Astrocyte of the spinal cord (primary cell): ENCODE measurements at regions not wholly inside any gene's neighbourhood (a gene's known extent, or its start where the extent isn't known, plus 50 kb on each side); places are given as distances from the start of the nearest gene placed in this dataset.

Experiments
- DNase-seq: peaks from one replicate; pipeline ENCODE4 v3.0.0; 2011; ENCODE audit warnings: low read depth, low spot score
- H3K4me3 ChIP-seq: 2 replicates; pipeline ENCODE4 v1.5.1; 2011; ENCODE audit warnings: low read depth, mild to moderate bottlenecking, low read length, moderate library complexity
- CTCF ChIP-seq: IDR thresholded peaks from 2 replicates; pipeline ENCODE4 v1.5.1; 2012; ENCODE audit warnings: low read depth, mild to moderate bottlenecking, low read length, inconsistent platforms
- in situ Hi-C: cut with HindIII; loops from 2 replicates; pipeline ENCODE4 v1.10.0; 2017; ENCODE audit warnings: low sequenced_read_pairs

- H3K4me3 ChIP-seq = no peak overlapping the region
- TF ChIP-seq CTCF = no peak
- DNase-seq = no peak
- in situ Hi-C loops = no loop called here
Observed at GRCh38 chr14:97416550-97416949, 619.4 kb downstream of the VRK1 start.

DNA sequence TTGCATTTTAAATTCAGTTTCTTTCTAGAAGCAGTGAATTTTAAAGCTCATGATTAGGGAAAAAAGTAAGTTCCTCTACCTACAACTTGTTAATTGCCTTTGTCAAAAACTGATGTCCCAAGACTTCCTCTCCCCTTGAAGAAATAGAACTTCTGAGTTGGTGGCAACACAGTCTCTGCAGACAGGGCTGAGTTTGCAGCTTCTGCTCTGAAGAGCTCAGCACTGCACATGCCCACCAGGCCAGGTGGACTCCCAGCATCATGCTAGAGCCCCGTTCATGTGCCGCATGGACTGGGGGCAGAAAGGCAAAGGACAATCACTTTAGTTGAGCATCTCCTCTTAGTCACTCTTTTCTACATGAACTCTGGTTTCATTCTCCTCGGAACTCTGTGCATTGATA lies 620.1 kb downstream of the VRK1 start:
- no peak overlapping the region for H3K4me3 ChIP-seq
- no peak for TF ChIP-seq CTCF
- no peak for DNase-seq
- in situ Hi-C loops = no loop called here

GRCh38 chr14:97420211-97420610 lies 623.0 kb downstream of the VRK1 start:
- TF ChIP-seq CTCF = no peak
- H3K4me3 ChIP-seq = no peak overlapping the region
- DNase-seq = no peak
- in situ Hi-C loops = no loop called here

GRCh38 chr14:97426776-97427175 lies 629.6 kb downstream of the VRK1 start:
- no peak overlapping the region for H3K4me3 ChIP-seq
- DNase-seq = no peak
- in situ Hi-C loops = no loop called here
- TF ChIP-seq CTCF = no peak

DNA sequence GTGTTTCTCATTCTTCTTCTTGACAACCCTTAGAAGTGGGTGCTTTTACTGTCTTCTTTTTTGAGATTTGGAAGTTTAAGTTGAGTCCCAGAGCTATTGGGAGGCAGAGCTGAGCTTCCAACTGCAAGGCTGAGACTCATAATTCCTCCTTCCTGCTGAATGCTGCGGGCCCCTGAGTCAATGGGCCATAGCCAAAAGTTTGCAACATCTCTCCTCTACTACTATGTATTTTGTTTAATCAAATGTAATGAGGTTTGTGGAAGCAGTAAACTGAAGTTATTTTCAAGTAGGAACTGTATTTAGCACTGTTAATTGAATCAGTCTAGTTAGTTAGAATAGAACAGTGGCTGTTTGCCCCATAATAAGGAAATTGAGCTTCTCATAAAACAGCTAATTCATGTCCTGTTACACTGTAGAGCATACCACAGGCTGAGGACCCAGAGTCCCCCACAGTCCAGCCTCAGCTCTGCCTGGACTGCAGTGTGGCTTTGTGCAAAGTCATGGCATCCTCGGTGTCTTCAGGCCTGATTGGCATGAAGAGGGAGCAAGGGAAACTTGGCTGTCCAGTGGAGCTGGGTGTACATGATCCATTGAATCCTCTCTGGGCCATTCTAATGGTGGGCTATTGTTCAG lies 631.7 kb downstream of the VRK1 start:
- TF ChIP-seq CTCF = no peak
- in situ Hi-C loops = no loop called here
- DNase-seq = no peak
- H3K4me3 ChIP-seq = no peak overlapping the region

DNA sequence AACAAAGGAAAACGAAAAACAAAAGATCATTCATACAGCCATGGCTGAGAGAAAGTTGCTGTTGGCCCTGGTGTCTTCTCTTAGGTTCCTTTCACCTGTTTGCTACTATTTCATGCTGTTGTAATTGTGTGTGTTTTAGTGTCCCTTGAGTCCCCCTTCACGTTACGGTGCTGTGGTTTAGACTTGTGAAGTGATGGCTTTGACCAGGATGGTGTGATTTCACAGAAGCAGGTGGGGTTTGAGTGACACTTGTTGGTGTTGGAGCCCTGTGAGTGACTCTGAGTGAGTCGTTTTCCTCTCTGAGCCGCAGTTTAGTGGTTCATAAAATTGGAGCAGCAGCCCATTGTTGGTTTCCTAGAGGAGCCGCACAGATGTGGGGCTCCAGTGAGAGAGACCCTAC lies 635.4 kb downstream of the VRK1 start:
- DNase-seq = no peak
- H3K4me3 ChIP-seq = no peak overlapping the region
- in situ Hi-C loops = no loop called here
- TF ChIP-seq CTCF = no peak
